PC-9 (cell line): ENCODE measurements at regions not wholly inside any gene's neighbourhood (a gene's known extent, or its start where the extent isn't known, plus 50 kb on each side); places are given as distances from the start of the nearest gene placed in this dataset.
A peak's percentile ranks its signal among the peaks of the same experiment; 100 is the strongest.

Experiments used
- BruUV-seq: library from RNA; stranded (reverse); fragments of 400-500 nt; replicated peaks from 2 replicates; lab custom pipeline; 2021; lab: Mats Ljungman, UMichigan
- CTCF ChIA-PET: fragments of 300-600 bp; sonication (Branson Sonifier 250); formaldehyde crosslinking; loops from one replicate; lab custom pipeline; 2022; ENCODE audit warnings: antibody characterized with exemption; lab: Charles Lee
- POLR2A ChIA-PET: fragments of 300-600 bp; sonication (Branson Sonifier 250); formaldehyde crosslinking; loops from one replicate; lab custom pipeline; 2022; ENCODE audit warnings: antibody characterized with exemption; ENCODE audit not compliant: unreplicated experiment; lab: Charles Lee
- DNase-seq, 2 experiments: peaks; one replicate each; pipeline versions ENCODE4 v3.0.0 to v3.0.0-alpha.2; 2015 to 2022; ENCODE audit warnings: mixed read lengths in 1 of 2
- H2AFZ ChIP-seq: fragments of 200-600 bp; sonication (generic); 2 replicates; pipeline ENCODE4 v1.8.1; 2017; ENCODE audit warnings: antibody characterized with exemption
- H3F3A ChIP-seq: fragments of 200-600 bp; sonication (generic); 2 replicates; pipeline ENCODE4 v1.8.1; 2017; ENCODE audit warnings: antibody characterized with exemption, mild to moderate bottlenecking, low read depth; ENCODE audit not compliant: insufficient read depth
- H3K27ac ChIP-seq: fragments of 200-600 bp; sonication (generic); 2 replicates; pipeline ENCODE4 v1.6.1; 2016; ENCODE audit warnings: mixed run types
- H3K27me3 ChIP-seq: fragments of 200-600 bp; sonication (generic); 2 replicates; pipeline ENCODE4 v1.6.1; 2016; ENCODE audit warnings: low read depth, mixed run types; ENCODE audit not compliant: insufficient read depth
- H3K36me3 ChIP-seq: fragments of 200-600 bp; sonication (generic); 2 replicates; pipeline ENCODE4 v1.6.1; 2016; ENCODE audit warnings: low read depth, mixed run types
- H3K4me1 ChIP-seq: fragments of 200-600 bp; sonication (generic); replicated peaks from 2 replicates; pipeline ENCODE4 v1.6.1; 2016; ENCODE audit warnings: mixed run types; ENCODE audit not compliant: insufficient read depth
- H3K4me2 ChIP-seq: fragments of 200-600 bp; sonication (generic); 2 replicates; pipeline ENCODE4 v1.6.1; 2017; ENCODE audit warnings: mixed run types
- H3K4me3 ChIP-seq: fragments of 200-600 bp; sonication (generic); 2 replicates; pipeline ENCODE4 v1.6.1; 2016; ENCODE audit warnings: mixed run types
- H3K79me2 ChIP-seq: fragments of 200-600 bp; sonication (generic); 2 replicates; pipeline ENCODE4 v1.6.1; 2017; ENCODE audit warnings: low read depth, mixed run types
- H3K9me2 ChIP-seq: fragments of 200-600 bp; sonication (generic); 2 replicates; pipeline ENCODE4 v1.8.1; 2017; ENCODE audit warnings: mild to moderate bottlenecking; ENCODE audit not compliant: insufficient read depth
- H3K9me3 ChIP-seq: fragments of 200-600 bp; sonication (generic); 2 replicates; pipeline ENCODE4 v1.8.1; 2016; ENCODE audit warnings: low read depth; ENCODE audit not compliant: insufficient read depth
- H4K20me1 ChIP-seq: fragments of 200-600 bp; sonication (generic); 2 replicates; pipeline ENCODE4 v1.8.1; 2017; ENCODE audit not compliant: insufficient read depth
- CTCF ChIP-seq: fragments of 200-600 bp; sonication (generic); conservative IDR thresholded peaks from 2 replicates; pipeline ENCODE4 v1.6.1; 2017; ENCODE audit warnings: mixed run types, antibody characterized with exemption, mild to moderate bottlenecking, moderate library complexity
- EZH2 ChIP-seq: fragments of 200-600 bp; sonication (generic); IDR thresholded peaks from 2 replicates; pipeline ENCODE4 v1.8.0; 2017; ENCODE audit warnings: antibody characterized with exemption, low read depth
- intact Hi-C: fragments of 100-400 bp; cut with micrococcal nuclease; formaldehyde crosslinking; loops from one replicate; pipeline ENCODE4 v1.10.0; 2022; ENCODE audit not compliant: unreplicated experiment

GRCh38 chr9:78973907-78974306, 597.9 kb upstream of the TLE4 start:
- Histone ChIP-seq H3K27me3 (no peaks in the 10 kb centered on the region), H3K4me3 (no peak overlapping the region)
- peak; percentile 41 to 54 for DNase-seq

GRCh38 chr9:78982849-78983248, 588.9 kb upstream of the TLE4 start:
- DNase-seq, result peak in 1 of 2 experiments; percentile 17
- H3K36me3 ChIP-seq, result no peaks in the 10 kb centered on the region
- H3F3A ChIP-seq, result no peaks in the 10 kb centered on the region
- H3K4me3 ChIP-seq, result no peak overlapping the region
- no peaks in the 10 kb centered on the region for H3K9me3 ChIP-seq
- H3K9me2 ChIP-seq, result no peaks in the 10 kb centered on the region
- H3K27ac ChIP-seq, result no peak overlapping the region
- H3K4me1 ChIP-seq, result no peaks in the 10 kb centered on the region
- no peaks in the 10 kb centered on the region for H4K20me1 ChIP-seq
- no peak overlapping the region for H3K4me2 ChIP-seq
- H2AFZ ChIP-seq, result no peak overlapping the region
- intact Hi-C loops, result no loop called here
- TF ChIP-seq CTCF (no peak), EZH2 (no peak)
- CTCF ChIA-PET, result no interaction called here
- no peaks in the 10 kb centered on the region for H3K27me3 ChIP-seq
- no TSS peak for BruUV-seq
- POLR2A ChIA-PET, result no interaction called here
- no peaks in the 10 kb centered on the region for H3K79me2 ChIP-seq

More at GRCh38 chr9:78973907-78974306, 597.9 kb upstream of the TLE4 start:
- BruUV-seq, result no TSS peak
- Histone ChIP-seq H3K4me2 (no peak overlapping the region), H3K36me3 (no peaks in the 10 kb centered on the region), H3K9me3 (no peaks in the 10 kb centered on the region), H3F3A (no peaks in the 10 kb centered on the region), H3K27ac (no peak overlapping the region), H2AFZ (no peak overlapping the region), H3K79me2 (no peaks in the 10 kb centered on the region), H4K20me1 (no peaks in the 10 kb centered on the region), H3K9me2 (no peaks in the 10 kb centered on the region), H3K4me1 (no peaks in the 10 kb centered on the region)
- POLR2A ChIA-PET, result interaction anchor here (0.6 kb wide), 2 partner anchors 11 to 259 kb away, joined by 3 to 4 read pairs; no protein-coding TSS in a partner anchor
- TF ChIP-seq EZH2 (no peak), CTCF (no peak)
- intact Hi-C loops, result loop anchor here (5.0 kb wide), 1 partner anchor 107 kb away; no protein-coding TSS in a partner anchor
- CTCF ChIA-PET, result interaction anchor here (0.6 kb wide), 1 partner anchor 23 kb away, joined by 7 read pairs; no protein-coding TSS in a partner anchor

DNA sequence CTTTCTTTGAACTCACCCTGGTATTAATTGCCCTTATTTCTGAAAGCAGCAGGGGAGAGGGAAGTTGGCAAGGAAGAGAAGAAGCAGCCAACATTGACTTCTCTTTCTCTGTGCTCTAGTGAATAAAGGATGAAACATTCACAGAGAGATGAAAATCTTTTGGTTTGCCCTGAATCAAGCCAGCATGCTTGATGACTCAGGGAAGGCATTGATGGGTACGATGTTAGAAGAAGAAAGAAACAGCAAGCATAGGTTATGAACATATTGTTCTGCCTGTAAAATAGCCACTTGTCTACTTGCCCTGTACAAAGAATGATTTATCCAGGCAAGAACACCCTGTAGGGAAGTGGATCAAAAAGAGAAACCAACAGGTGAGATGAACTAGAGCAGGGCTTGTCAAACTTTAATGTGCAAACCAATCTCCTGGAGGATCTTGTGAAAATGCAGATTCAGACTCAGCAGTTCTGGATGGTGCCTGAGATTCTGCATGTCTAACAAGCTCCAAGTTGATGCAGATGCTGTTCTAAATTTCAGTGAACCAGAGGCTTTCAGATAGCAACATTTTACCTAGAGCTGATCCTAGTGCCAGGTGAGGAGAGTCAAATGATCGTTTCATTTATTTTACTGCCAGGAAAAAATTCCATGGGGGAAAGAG, 586.6 kb upstream of the TLE4 start:
- Histone ChIP-seq H3K27ac (no peak overlapping the region), H3K79me2 (no peaks in the 10 kb centered on the region), H3K27me3 (no peaks in the 10 kb centered on the region), H3K36me3 (no peaks in the 10 kb centered on the region), H3F3A (no peaks in the 10 kb centered on the region), H4K20me1 (no peaks in the 10 kb centered on the region), H3K4me2 (no peak overlapping the region), H3K9me2 (no peaks in the 10 kb centered on the region; the same call in 1 of the 2 replicates), H3K9me3 (no peaks in the 10 kb centered on the region), H3K4me3 (no peak overlapping the region), H3K4me1 (no peaks in the 10 kb centered on the region), H2AFZ (no peak overlapping the region)
- ChIA-PET CTCF (interaction anchor here (0.6 kb wide), 2 partner anchors 15 to 275 kb away, joined by 3 read pairs; no protein-coding TSS in a partner anchor), POLR2A (interaction anchor here (0.7 kb wide), 1 partner anchor 12 kb away, joined by 4 read pairs; no protein-coding TSS in a partner anchor)
- TF ChIP-seq EZH2 (no peak), CTCF (no peak)
- intact Hi-C loops, result loop anchor here (5.0 kb wide), 1 partner anchor 37 kb away; no protein-coding TSS in a partner anchor
- no peak for DNase-seq
- BruUV-seq, result no TSS peak
